ENCODE measurements at regions not wholly inside any gene's neighbourhood (a gene's known extent, or its start where the extent isn't known, plus 50 kb on each side); places are given as distances from the start of the nearest gene placed in this dataset.
"Not testable (repeated sequence)": the region's sequence is repeated elsewhere in the genome, so short reads cannot be mapped to it uniquely, and the experiment has no call there.

GRCh38 chr18:1020731-1021344, 116.2 kb downstream of the ADCYAP1 start:
- no peak for TF ChIP-seq CTCF (IDR thresholded peaks at IDR 0.05)
- no peaks in the 10 kb centered on the region for H3K36me3 ChIP-seq
- peaks cover 3% of the 10 kb centered on the region for H3K4me1 ChIP-seq
- no peaks in the 10 kb centered on the region for H3K9me3 ChIP-seq
- ATAC-seq: peak in 1 of 2 donors; percentile 7
- no peak overlapping the region for H3K4me3 ChIP-seq
- intact Hi-C loops (cut with DNase I): no loop called here
- DNase-seq: no peak
- no peaks in the 10 kb centered on the region for H3K27me3 ChIP-seq (ENCODE audit: low read depth)
- no peak overlapping the region for H3K27ac ChIP-seq

- H3K4me1 ChIP-seq: no peaks in the 10 kb centered on the region
- H3K36me3 ChIP-seq: no peaks in the 10 kb centered on the region
- no peak for DNase-seq
- no peak overlapping the region for H3K27ac ChIP-seq
- TF ChIP-seq CTCF (IDR thresholded peaks at IDR 0.05): no peak
- no peak overlapping the region for H3K4me3 ChIP-seq
- intact Hi-C loops (cut with DNase I): no loop called here
- no peaks in the 10 kb centered on the region for H3K9me3 ChIP-seq
- no peak for ATAC-seq
- H3K27me3 ChIP-seq (ENCODE audit: low read depth): no peaks in the 10 kb centered on the region
Observed at GRCh38 chr18:1026930-1027329, 122.3 kb downstream of the ADCYAP1 start.

- H3K27ac ChIP-seq; H3K9me3 ChIP-seq; H3K4me1 ChIP-seq; H3K27me3 ChIP-seq (ENCODE audit: low read depth); H3K36me3 ChIP-seq; intact Hi-C loops (cut with DNase I); ATAC-seq; H3K4me3 ChIP-seq; DNase-seq: not testable (repeated sequence)
Observed at GRCh38 chr18:1033092-1033491, 128.4 kb downstream of the ADCYAP1 start.

- Histone ChIP-seq H3K4me1 (no peaks in the 10 kb centered on the region), H3K27me3 (ENCODE audit: low read depth) (no peaks in the 10 kb centered on the region), H3K36me3 (no peaks in the 10 kb centered on the region), H3K27ac (no peak overlapping the region), H3K4me3 (no peak overlapping the region), H3K9me3 (no peaks in the 10 kb centered on the region)
- no peak for ATAC-seq
- no peak for DNase-seq
- intact Hi-C loops (cut with DNase I): no loop called here
- TF ChIP-seq CTCF (IDR thresholded peaks at IDR 0.05): no peak
Observed at GRCh38 chr18:1034971-1035370, 130.3 kb downstream of the ADCYAP1 start.

GRCh38 chr18:1036926-1037325, 132.3 kb downstream of the ADCYAP1 start:
- H3K9me3 ChIP-seq: no peaks in the 10 kb centered on the region
- H3K27me3 ChIP-seq (ENCODE audit: low read depth): no peaks in the 10 kb centered on the region
- no peaks in the 10 kb centered on the region for H3K4me1 ChIP-seq
- H3K27ac ChIP-seq: no peak overlapping the region
- no peak for TF ChIP-seq CTCF (IDR thresholded peaks at IDR 0.05)
- intact Hi-C loops (cut with DNase I): no loop called here
- ATAC-seq: no peak
- no peak overlapping the region for H3K4me3 ChIP-seq
- DNase-seq: no peak
- no peaks in the 10 kb centered on the region for H3K36me3 ChIP-seq

GRCh38 chr18:1037776-1038175, 133.1 kb downstream of the ADCYAP1 start:
- Histone ChIP-seq H3K4me1 (no peaks in the 10 kb centered on the region), H3K36me3 (no peaks in the 10 kb centered on the region), H3K9me3 (no peaks in the 10 kb centered on the region), H3K4me3 (no peak overlapping the region), H3K27ac (no peak overlapping the region), H3K27me3 (ENCODE audit: low read depth) (no peaks in the 10 kb centered on the region)
- intact Hi-C loops (cut with DNase I): no loop called here
- no peak for TF ChIP-seq CTCF (IDR thresholded peaks at IDR 0.05)
- no peak for DNase-seq
- no peak for ATAC-seq
